Prostate gland (tissue), 2 donors: ENCODE measurements at regions not wholly inside any gene's neighbourhood (a gene's known extent, or its start where the extent isn't known, plus 50 kb on each side); places are given as distances from the start of the nearest gene placed in this dataset.

Experiments
- CTCF ChIP-seq, 4 experiments: fragments of 200-600 bp in 2 of 4; fragments of 450-650 bp in 2 of 4; sonication (generic) in 2 of 4; IDR thresholded peaks; 1 replicate in 3 of 4; 2 replicates in 1 of 4; pipeline ENCODE4 v1.5.1; 2016 to 2019; ENCODE audit warnings: antibody characterized with exemption in 4 of 4, mild to moderate bottlenecking in 2 of 4, moderate library complexity in 2 of 4
- POLR2A ChIP-seq: fragments of 450-650 bp; IDR thresholded peaks from one replicate; pipeline ENCODE4 v1.6.1; 2016; ENCODE audit warnings: antibody characterized with exemption, mild to moderate bottlenecking
- POLR2AphosphoS5 ChIP-seq: sonication (generic); formaldehyde crosslinking; IDR thresholded peaks from one replicate; pipeline ENCODE4 v1.6.1; 2017; ENCODE audit warnings: antibody characterized with exemption

- TF ChIP-seq CTCF (IDR thresholded peaks at IDR 0.05) (no peak), POLR2A (no peak), POLR2AphosphoS5 (peak; percentile 74)
Observed at GRCh38 chr11:47924184-47924691, 56.1 kb upstream of the PTPRJ start.
